OCI-LY7 (cell line): ENCODE measurements at regions not wholly inside any gene's neighbourhood (a gene's known extent, or its start where the extent isn't known, plus 50 kb on each side); places are given as distances from the start of the nearest gene placed in this dataset.

ENCODE experiments used
- BruUV-seq: library from RNA; stranded (reverse); fragments of 400-500 nt; replicated peaks from 2 replicates; lab custom pipeline; 2021; lab: Mats Ljungman, UMichigan
- CTCF ChIA-PET: fragments of 300-600 bp; sonication (Branson Sonifier 250); formaldehyde crosslinking; loops from one replicate; lab custom pipeline; 2022; ENCODE audit warnings: antibody characterized with exemption; ENCODE audit not compliant: unreplicated experiment; lab: Charles Lee
- POLR2A ChIA-PET: fragments of 300-600 bp; sonication (Branson Sonifier 250); formaldehyde crosslinking; loops from one replicate; lab custom pipeline; 2022; ENCODE audit warnings: antibody characterized with exemption; lab: Charles Lee
- DNase-seq: peaks from one replicate; pipeline ENCODE4 v3.0.0-alpha.2; 2015; ENCODE audit warnings: low spot score
- H2AFZ ChIP-seq: fragments of 200-600 bp; sonication (generic), shearing (Covaris generic); 2 replicates; pipeline ENCODE4 v1.6.1; 2014; ENCODE audit warnings: mild to moderate bottlenecking, antibody characterized with exemption, low read length, moderate library complexity
- H3K27ac ChIP-seq: fragments of 200-600 bp; sonication (generic); 2 replicates; pipeline ENCODE4 v1.5.1; 2014; ENCODE audit warnings: mixed run types, low read depth, mild to moderate bottlenecking, moderate library complexity, low read length, inconsistent platforms; ENCODE audit not compliant: poor library complexity, severe bottlenecking
- H3K36me3 ChIP-seq: fragments of 200-600 bp; sonication (generic); 2 replicates; pipeline ENCODE4 v1.6.1; 2014; ENCODE audit warnings: mild to moderate bottlenecking, antibody characterized with exemption, low read length, moderate library complexity, mixed read lengths; ENCODE audit not compliant: insufficient read depth
- H3K4me1 ChIP-seq: fragments of 200-600 bp; sonication (generic); 2 replicates; pipeline ENCODE4 v1.5.1; 2014; ENCODE audit warnings: mild to moderate bottlenecking, low read length; ENCODE audit not compliant: insufficient read depth, poor library complexity, severe bottlenecking
- H3K4me2 ChIP-seq: fragments of 200-600 bp; sonication (generic); 2 replicates; pipeline ENCODE4 v1.6.1; 2014; ENCODE audit warnings: mild to moderate bottlenecking, low read length
- H3K4me3 ChIP-seq: fragments of 200-600 bp; sonication (generic); 2 replicates; pipeline ENCODE4 v1.5.1; 2014; ENCODE audit warnings: mild to moderate bottlenecking, low read depth, low read length; ENCODE audit not compliant: poor library complexity, severe bottlenecking
- H3K79me2 ChIP-seq: fragments of 200-600 bp; sonication (generic); 2 replicates; pipeline ENCODE4 v1.6.1; 2016; ENCODE audit warnings: low read depth, mild to moderate bottlenecking, low read length, moderate library complexity, mixed read lengths; ENCODE audit not compliant: insufficient read depth
- H3K9me2 ChIP-seq: fragments of 200-600 bp; sonication (generic); 2 replicates; pipeline ENCODE4 v1.6.1; 2016; ENCODE audit warnings: mild to moderate bottlenecking, low read length, mixed read lengths; ENCODE audit not compliant: insufficient read depth
- H3K9me3 ChIP-seq: fragments of 200-600 bp; sonication (generic); 2 replicates; pipeline ENCODE4 v1.6.1; 2014; ENCODE audit warnings: mild to moderate bottlenecking, mixed run types, low read length, mixed read lengths
- H4K20me1 ChIP-seq: fragments of 200-600 bp; sonication (generic); 2 replicates; pipeline ENCODE4 v1.6.1; 2014; ENCODE audit warnings: mild to moderate bottlenecking, antibody characterized with exemption, low read length, moderate library complexity, mixed read lengths; ENCODE audit not compliant: insufficient read depth
- EZH2phosphoT487 ChIP-seq: fragments of 200-600 bp; sonication (generic); IDR thresholded peaks from 2 replicates; pipeline ENCODE4 v1.6.1; 2018; ENCODE audit warnings: low read depth, borderline replicate concordance, mild to moderate bottlenecking, mixed run types, antibody characterized with exemption, low read length, moderate library complexity, mixed read lengths
- intact Hi-C: fragments of 100-400 bp; cut with micrococcal nuclease; formaldehyde crosslinking; loops from one replicate; pipeline ENCODE4 v1.10.0; 2022; ENCODE audit not compliant: unreplicated experiment
- TF ChIP-seq, protein P1 (sequence below): fragments of 200-600 bp; sonication (generic); conservative IDR thresholded peaks from 2 replicates; pipeline ENCODE4 v1.5.1; 2014; ENCODE audit warnings: mild to moderate bottlenecking, antibody characterized with exemption, low read length, moderate library complexity, mixed read lengths

DNA sequence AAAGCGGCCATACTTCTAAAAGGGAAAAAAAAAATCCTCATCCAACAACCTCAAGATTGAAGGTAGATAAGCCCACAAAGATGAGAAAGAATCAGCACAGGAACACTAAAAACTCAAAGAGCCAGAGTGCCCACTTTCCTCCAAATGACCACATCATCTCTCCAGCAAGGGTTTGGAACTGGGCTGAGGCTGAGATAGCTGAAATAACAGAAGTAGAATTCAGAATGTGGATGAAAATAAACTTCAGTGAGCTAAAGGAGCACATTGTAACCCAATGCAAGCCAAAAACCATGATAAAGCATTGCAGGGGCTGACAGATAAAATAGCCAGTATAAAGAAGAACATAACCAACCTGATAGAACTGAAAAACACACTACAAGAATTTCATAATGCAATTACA is 158.7 kb upstream of the UBE2E2 start:
- Histone ChIP-seq H2AFZ (no peak overlapping the region), H3K27ac (no peak overlapping the region), H4K20me1 (no peaks in the 10 kb centered on the region), H3K4me2 (no peak overlapping the region), H3K9me2 (no peaks in the 10 kb centered on the region), H3K4me1 (no peaks in the 10 kb centered on the region), H3K36me3 (no peaks in the 10 kb centered on the region), H3K4me3 (no peak overlapping the region), H3K79me2 (no peaks in the 10 kb centered on the region), H3K9me3 (peaks cover 7% of the 10 kb centered on the region; the same call in 1 of the 2 replicates)
- intact Hi-C loops: no loop called here
- CTCF ChIA-PET: no interaction called here
- no TSS peak for BruUV-seq
- no peak for TF ChIP-seq EZH2phosphoT487
- TF ChIP-seq, protein P1, sequence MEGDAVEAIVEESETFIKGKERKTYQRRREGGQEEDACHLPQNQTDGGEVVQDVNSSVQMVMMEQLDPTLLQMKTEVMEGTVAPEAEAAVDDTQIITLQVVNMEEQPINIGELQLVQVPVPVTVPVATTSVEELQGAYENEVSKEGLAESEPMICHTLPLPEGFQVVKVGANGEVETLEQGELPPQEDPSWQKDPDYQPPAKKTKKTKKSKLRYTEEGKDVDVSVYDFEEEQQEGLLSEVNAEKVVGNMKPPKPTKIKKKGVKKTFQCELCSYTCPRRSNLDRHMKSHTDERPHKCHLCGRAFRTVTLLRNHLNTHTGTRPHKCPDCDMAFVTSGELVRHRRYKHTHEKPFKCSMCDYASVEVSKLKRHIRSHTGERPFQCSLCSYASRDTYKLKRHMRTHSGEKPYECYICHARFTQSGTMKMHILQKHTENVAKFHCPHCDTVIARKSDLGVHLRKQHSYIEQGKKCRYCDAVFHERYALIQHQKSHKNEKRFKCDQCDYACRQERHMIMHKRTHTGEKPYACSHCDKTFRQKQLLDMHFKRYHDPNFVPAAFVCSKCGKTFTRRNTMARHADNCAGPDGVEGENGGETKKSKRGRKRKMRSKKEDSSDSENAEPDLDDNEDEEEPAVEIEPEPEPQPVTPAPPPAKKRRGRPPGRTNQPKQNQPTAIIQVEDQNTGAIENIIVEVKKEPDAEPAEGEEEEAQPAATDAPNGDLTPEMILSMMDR: no peak
- DNase-seq: no peak
- POLR2A ChIA-PET: no interaction called here

DNA sequence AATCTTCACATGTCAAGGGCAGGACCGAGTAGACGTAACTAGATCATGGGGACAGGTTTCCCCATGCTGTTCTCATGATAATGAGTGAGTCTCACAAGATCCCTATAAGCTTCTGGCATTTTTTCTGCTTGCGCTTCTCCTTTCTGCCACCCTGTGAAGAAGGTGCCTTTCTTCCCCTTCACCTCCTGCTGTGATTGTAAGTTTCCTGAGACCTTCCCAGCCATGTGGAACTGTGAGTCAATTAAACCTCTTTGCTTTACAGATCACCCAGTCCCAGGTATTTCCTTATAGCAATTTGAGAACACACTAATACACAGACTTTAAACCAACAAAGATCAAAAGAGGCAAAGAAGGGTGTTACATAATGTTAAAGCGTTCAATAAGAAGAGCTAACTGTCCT is 156.6 kb upstream of the UBE2E2 start:
- Histone ChIP-seq H3K27ac (no peak overlapping the region), H3K4me2 (no peak overlapping the region), H3K79me2 (no peaks in the 10 kb centered on the region), H3K36me3 (no peaks in the 10 kb centered on the region), H2AFZ (no peak overlapping the region), H3K4me3 (no peak overlapping the region), H4K20me1 (no peaks in the 10 kb centered on the region), H3K4me1 (no peaks in the 10 kb centered on the region), H3K9me3 (peaks cover 7% of the 10 kb centered on the region; the same call in 1 of the 2 replicates), H3K9me2 (no peaks in the 10 kb centered on the region)
- no TSS peak for BruUV-seq
- no peak for TF ChIP-seq EZH2phosphoT487
- TF ChIP-seq, protein P1: no peak
- ChIA-PET POLR2A (no interaction called here), CTCF (no interaction called here)
- no peak for DNase-seq
- intact Hi-C loops: no loop called here

DNA sequence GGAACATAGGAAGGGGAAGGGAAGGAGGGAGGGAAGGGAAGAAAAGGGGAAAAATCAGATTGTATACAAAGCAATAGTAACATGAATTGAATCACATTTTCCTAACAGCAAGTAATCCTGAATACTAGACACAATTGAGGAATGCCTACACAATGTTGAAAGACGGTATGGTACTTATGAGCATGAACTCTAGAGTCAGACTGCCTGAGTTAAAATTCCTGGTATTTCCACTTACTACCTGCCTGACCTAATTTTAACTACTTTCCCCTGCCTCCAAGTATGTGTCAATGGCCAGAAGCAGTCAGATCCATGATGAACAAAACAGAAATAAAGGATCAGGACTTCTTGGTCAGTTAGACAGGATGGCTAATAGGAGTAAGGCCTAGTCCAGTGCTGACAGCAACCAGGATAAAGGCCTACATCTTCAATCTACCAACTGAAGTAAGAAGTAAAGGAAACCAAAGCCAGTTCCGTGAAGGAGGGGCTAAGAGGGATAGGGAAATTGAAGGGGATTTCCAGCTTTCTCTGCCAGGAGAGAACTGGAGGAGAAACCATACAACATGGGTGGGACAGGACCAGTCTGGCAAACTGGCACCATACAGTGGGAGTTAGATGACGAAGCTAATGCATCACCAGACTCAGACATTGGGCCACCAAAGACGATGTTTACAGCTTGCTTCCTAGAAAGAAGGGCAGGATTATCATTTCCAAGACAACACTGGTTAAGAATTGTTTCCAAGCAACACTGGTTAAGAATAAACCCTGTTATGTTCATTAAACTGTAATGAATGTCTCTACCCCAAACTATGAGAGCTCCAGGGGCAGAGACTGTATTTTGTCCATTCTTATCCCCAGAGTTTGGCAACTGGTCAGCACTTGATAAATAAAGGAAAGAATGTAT is 151.6 kb upstream of the UBE2E2 start:
- intact Hi-C loops: no loop called here
- CTCF ChIA-PET: no interaction called here
- no peak overlapping the region for H3K4me3 ChIP-seq
- H3K4me2 ChIP-seq: no peak overlapping the region
- BruUV-seq: no TSS peak
- no peak overlapping the region for H3K27ac ChIP-seq
- POLR2A ChIA-PET: interaction anchor here (0.5 kb wide), 1 partner anchor 35 kb away, joined by 3 read pairs; no protein-coding TSS in a partner anchor
- no peaks in the 10 kb centered on the region for H3K36me3 ChIP-seq
- TF ChIP-seq EZH2phosphoT487: no peak
- TF ChIP-seq, protein P1: no peak
- no peaks in the 10 kb centered on the region for H4K20me1 ChIP-seq
- H3K9me3 ChIP-seq: peaks cover 7% of the 10 kb centered on the region; the same call in 1 of the 2 replicates
- no peaks in the 10 kb centered on the region for H3K79me2 ChIP-seq
- no peaks in the 10 kb centered on the region for H3K9me2 ChIP-seq
- no peak overlapping the region for H2AFZ ChIP-seq
- no peaks in the 10 kb centered on the region for H3K4me1 ChIP-seq
- DNase-seq: no peak
